Fibroblast of lung (primary cell): ENCODE measurements at regions not wholly inside any gene's neighbourhood (a gene's known extent, or its start where the extent isn't known, plus 50 kb on each side); places are given as distances from the start of the nearest gene placed in this dataset.

Experiments
- DNase-seq, 2 donors: peaks; one replicate each; pipeline versions ENCODE4 v3.0.0 to v3.0.0-alpha.2; 2010; ENCODE audit warnings: low read depth in 2 of 2
- H2AFZ ChIP-seq: 2 replicates; pipeline ENCODE4 v1.5.1; 2012; ENCODE audit warnings: low read length, control low read depth, inconsistent platforms
- H3K27ac ChIP-seq: 2 replicates; pipeline ENCODE4 v1.5.1; 2011; ENCODE audit warnings: low read length, control low read depth; ENCODE audit not compliant: insufficient read depth
- H3K27me3 ChIP-seq: 2 replicates; pipeline ENCODE4 v1.5.1; 2011; ENCODE audit warnings: mild to moderate bottlenecking, low read length; ENCODE audit not compliant: control insufficient read depth, insufficient read depth
- H3K36me3 ChIP-seq: 2 replicates; pipeline ENCODE4 v1.5.1; 2011; ENCODE audit warnings: low read length; ENCODE audit not compliant: control insufficient read depth, insufficient read depth
- H3K4me1 ChIP-seq: 2 replicates; pipeline ENCODE4 v1.5.1; 2011; ENCODE audit warnings: low read length; ENCODE audit not compliant: control insufficient read depth, insufficient read depth; ENCODE audit errors: extremely low read depth
- H3K4me2 ChIP-seq: 2 replicates; pipeline ENCODE4 v1.5.1; 2011; ENCODE audit warnings: low read length, control low read depth; ENCODE audit not compliant: insufficient read depth; ENCODE audit errors: extremely low read depth
- H3K4me3 ChIP-seq, 4 experiments: fragments of 200-600 bp in 1 of 4; sonication (generic) in 1 of 4; replicated peaks in 1 of 4; 2 replicates each; pipeline ENCODE4 v1.5.1; 2011 to 2016; ENCODE audit warnings: low read length in 4 of 4, low read depth in 3 of 4, mild to moderate bottlenecking in 3 of 4, control low read depth in 2 of 4, inconsistent platforms in 1 of 4, mixed read lengths in 1 of 4; ENCODE audit not compliant: insufficient read depth in 1 of 4; ENCODE audit errors: control extremely low read depth in 1 of 4
- H3K79me2 ChIP-seq: 2 replicates; pipeline ENCODE4 v1.5.1; 2012; ENCODE audit warnings: mild to moderate bottlenecking, low read length, inconsistent platforms; ENCODE audit not compliant: control insufficient read depth, insufficient read depth
- H3K9ac ChIP-seq: 2 replicates; pipeline ENCODE4 v1.5.1; 2011; ENCODE audit warnings: mild to moderate bottlenecking, low read length, control low read depth; ENCODE audit not compliant: insufficient read depth
- H3K9me3 ChIP-seq: 2 replicates; pipeline ENCODE4 v1.5.1; 2012; ENCODE audit warnings: low read depth, low read length; ENCODE audit not compliant: control insufficient read depth, insufficient read depth
- H4K20me1 ChIP-seq: 2 replicates; pipeline ENCODE4 v1.5.1; 2011; ENCODE audit warnings: low read length; ENCODE audit not compliant: control insufficient read depth, insufficient read depth; ENCODE audit errors: extremely low read depth
- CTCF ChIP-seq, 2 donors: IDR thresholded peaks in 1 of 2; conservative IDR thresholded peaks in 1 of 2; 1 replicate in 1 of 2; 2 replicates in 1 of 2; pipeline ENCODE4 v1.5.1; 2011 to 2012; ENCODE audit warnings: low read length in 2 of 2, control low read depth in 1 of 2, inconsistent platforms in 1 of 2, low read depth in 1 of 2, mild to moderate bottlenecking in 1 of 2
- EZH2 ChIP-seq: IDR thresholded peaks from 2 replicates; pipeline ENCODE4 v1.5.1; 2012; ENCODE audit warnings: low read length, control low read depth, mild to moderate bottlenecking; ENCODE audit errors: missing control alignments

GRCh38 chr12:63301311-63301710 lies 150.3 kb upstream of the AVPR1A start:
- Histone ChIP-seq H3K27me3 (no peaks in the 10 kb centered on the region), H3K36me3 (no peaks in the 10 kb centered on the region), H3K9me3 (no peaks in the 10 kb centered on the region), H3K79me2 (no peaks in the 10 kb centered on the region), H3K4me3 (no peak overlapping the region), H3K27ac (no peak overlapping the region), H2AFZ (no peak overlapping the region), H3K4me2 (no peak overlapping the region), H3K9ac (no peak overlapping the region), H4K20me1 (no peaks in the 10 kb centered on the region), H3K4me1 (no peaks in the 10 kb centered on the region)
- DNase-seq, result peak in 1 of 2 donors; percentile 42
- no peak for TF ChIP-seq CTCF (conservative IDR thresholded peaks at IDR 0.05 in 1 of 2, IDR thresholded peaks at IDR 0.05 in 1 of 2; ENCODE audit: low read depth in 1 of 2, low read length in 2 of 2)
- no peak for TF ChIP-seq EZH2

- Histone ChIP-seq H3K4me2 (no peak overlapping the region), H4K20me1 (no peaks in the 10 kb centered on the region), H3K4me3 (no peak overlapping the region), H3K9me3 (no peaks in the 10 kb centered on the region), H3K27ac (no peak overlapping the region), H3K36me3 (no peaks in the 10 kb centered on the region), H3K79me2 (no peaks in the 10 kb centered on the region), H3K9ac (no peak overlapping the region), H3K27me3 (no peaks in the 10 kb centered on the region), H3K4me1 (no peaks in the 10 kb centered on the region), H2AFZ (no peak overlapping the region)
- DNase-seq, result no peak
- TF ChIP-seq EZH2, result no peak
- no peak for TF ChIP-seq CTCF (conservative IDR thresholded peaks at IDR 0.05 in 1 of 2, IDR thresholded peaks at IDR 0.05 in 1 of 2; ENCODE audit: low read depth in 1 of 2, low read length in 2 of 2)
Measured at GRCh38 chr12:63298386-63298930, 147.5 kb upstream of the AVPR1A start.

- TF ChIP-seq EZH2 (no peak), CTCF (conservative IDR thresholded peaks at IDR 0.05 in 1 of 2, IDR thresholded peaks at IDR 0.05 in 1 of 2; ENCODE audit: low read depth in 1 of 2, low read length in 2 of 2) (no peak)
- DNase-seq, result peak; percentile 43 to 82
- Histone ChIP-seq H3K9me3 (no peaks in the 10 kb centered on the region), H3K27me3 (no peaks in the 10 kb centered on the region), H3K36me3 (no peaks in the 10 kb centered on the region), H3K27ac (no peak overlapping the region), H4K20me1 (no peaks in the 10 kb centered on the region), H2AFZ (no peak overlapping the region), H3K9ac (no peak overlapping the region), H3K4me3 (no peak overlapping the region), H3K4me1 (no peaks in the 10 kb centered on the region), H3K4me2 (no peak overlapping the region), H3K79me2 (no peaks in the 10 kb centered on the region)
Measured at GRCh38 chr12:63294327-63294632, 143.3 kb upstream of the AVPR1A start.
